Neural progenitor cell (in vitro differentiated cells): ENCODE measurements at regions not wholly inside any gene's neighbourhood (a gene's known extent, or its start where the extent isn't known, plus 50 kb on each side); places are given as distances from the start of the nearest gene placed in this dataset.

Experiments used
- CTCF ChIP-seq: fragments of 200-600 bp; sonication (generic); IDR thresholded peaks from 2 replicates; pipeline ENCODE4 v1.5.1; 2017; ENCODE audit warnings: antibody characterized with exemption, mild to moderate bottlenecking
- EZH2 ChIP-seq: fragments of 200-600 bp; sonication (generic); IDR thresholded peaks from 2 replicates; pipeline ENCODE4 v1.6.1; 2017; ENCODE audit warnings: antibody characterized with exemption, mild to moderate bottlenecking, moderate library complexity
- EZH2phosphoT487 ChIP-seq: fragments of 200-600 bp; sonication (generic); IDR thresholded peaks from 2 replicates; pipeline ENCODE4 v1.6.1; 2017; ENCODE audit warnings: antibody characterized with exemption

- TF ChIP-seq CTCF (no peak), EZH2 (no peak), EZH2phosphoT487 (no peak)
Measured at GRCh38 chr2:167832868-167833287, 414.5 kb downstream of the STK39 start.
